Effector memory CD8-positive, alpha-beta T cell (primary cell): ENCODE measurements at regions not wholly inside any gene's neighbourhood (a gene's known extent, or its start where the extent isn't known, plus 50 kb on each side); places are given as distances from the start of the nearest gene placed in this dataset.

Experiments used
- ATAC-seq: fragments of 150-1000 bp; cut with Tn5 transposase; replicated peaks from 2 replicates; pipeline ENCODE4 v1.10.0; 2021; ENCODE audit warnings: mild to moderate bottlenecking, moderate library complexity
- DNase-seq, 3 experiments: peaks; one replicate each; pipeline ENCODE4 v3.0.0; 2021
- H3K27ac Mint-ChIP-seq, 2 donors: one replicate each; pipeline ENCODE4 v1.8.0; 2022; ENCODE audit warnings: mild to moderate bottlenecking in 2 of 2, mixed read lengths in 2 of 2, moderate library complexity in 2 of 2
- H3K27me3 Mint-ChIP-seq, 2 donors: one replicate each; pipeline ENCODE4 v1.8.0; 2022; ENCODE audit warnings: mixed read lengths in 2 of 2
- H3K36me3 Mint-ChIP-seq: one replicate; pipeline ENCODE4 v1.8.0; 2022; ENCODE audit warnings: mild to moderate bottlenecking, moderate library complexity, mixed read lengths; ENCODE audit not compliant: insufficient read depth
- H3K4me1 Mint-ChIP-seq, 2 donors: one replicate each; pipeline ENCODE4 v1.8.0; 2022; ENCODE audit warnings: low read depth in 2 of 2, mixed read lengths in 2 of 2
- H3K4me3 Mint-ChIP-seq, 2 donors: one replicate each; pipeline ENCODE4 v1.8.0; 2022; ENCODE audit warnings: mild to moderate bottlenecking in 2 of 2, mixed read lengths in 2 of 2, moderate library complexity in 2 of 2
- H3K9me3 Mint-ChIP-seq, 2 donors: one replicate each; pipeline ENCODE4 v1.8.0; 2022; ENCODE audit warnings: mixed read lengths in 2 of 2

DNA sequence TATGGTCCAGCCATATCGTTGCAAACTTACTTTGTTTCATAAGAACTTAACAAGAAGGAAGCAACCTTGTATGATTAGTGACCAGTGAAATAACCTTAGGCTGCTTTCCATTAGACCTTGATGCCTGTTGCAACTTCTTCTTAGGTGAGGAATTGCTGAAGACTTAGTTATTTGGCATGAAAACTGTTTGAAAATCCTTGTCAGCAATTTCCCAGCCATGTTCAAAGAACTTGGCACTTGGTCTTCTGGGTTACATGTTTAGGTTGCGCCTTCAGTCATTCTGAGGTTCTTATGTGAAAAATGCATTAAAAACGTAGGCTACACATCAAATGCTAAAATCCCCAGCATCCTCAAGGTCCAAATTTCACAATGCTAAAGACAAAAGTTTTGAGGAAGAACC is 232.0 kb upstream of the CEP162 start:
- ATAC-seq = no peak
- H3K9me3 Mint-ChIP-seq = peaks cover 2 to 16% of the 10 kb centered on the region in 2 donors
- H3K27me3 Mint-ChIP-seq = no peaks in the 10 kb centered on the region
- no peak overlapping the region for H3K27ac Mint-ChIP-seq
- no peaks in the 10 kb centered on the region for H3K4me1 Mint-ChIP-seq
- DNase-seq = no peak
- H3K4me3 Mint-ChIP-seq = no peak overlapping the region
- H3K36me3 Mint-ChIP-seq = no peaks in the 10 kb centered on the region

DNA sequence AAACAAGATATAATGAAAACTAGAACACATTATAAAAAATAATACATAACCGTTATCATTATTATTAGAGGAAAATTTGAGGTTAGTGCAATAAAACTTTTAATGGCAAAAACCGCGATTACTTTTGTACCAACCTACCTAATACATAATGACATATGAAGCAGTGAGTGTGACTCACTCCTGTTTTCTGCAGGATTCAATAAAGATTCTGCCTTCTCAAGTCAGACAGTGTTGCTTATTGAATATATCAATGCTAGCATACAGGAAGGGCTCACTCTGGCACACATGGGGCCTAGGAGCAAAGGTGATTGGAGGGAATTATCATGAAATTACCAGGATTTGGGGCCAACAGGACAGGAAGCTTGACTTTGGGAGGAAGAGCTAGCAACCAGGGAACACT is 230.8 kb upstream of the CEP162 start:
- ATAC-seq (no peak), DNase-seq (no peak)
- H3K27ac Mint-ChIP-seq = no peak overlapping the region
- H3K36me3 Mint-ChIP-seq = no peaks in the 10 kb centered on the region
- peaks cover 2 to 6% of the 10 kb centered on the region in 2 donors for H3K9me3 Mint-ChIP-seq
- H3K27me3 Mint-ChIP-seq = no peaks in the 10 kb centered on the region
- H3K4me1 Mint-ChIP-seq = no peaks in the 10 kb centered on the region
- H3K4me3 Mint-ChIP-seq = no peak overlapping the region

DNA sequence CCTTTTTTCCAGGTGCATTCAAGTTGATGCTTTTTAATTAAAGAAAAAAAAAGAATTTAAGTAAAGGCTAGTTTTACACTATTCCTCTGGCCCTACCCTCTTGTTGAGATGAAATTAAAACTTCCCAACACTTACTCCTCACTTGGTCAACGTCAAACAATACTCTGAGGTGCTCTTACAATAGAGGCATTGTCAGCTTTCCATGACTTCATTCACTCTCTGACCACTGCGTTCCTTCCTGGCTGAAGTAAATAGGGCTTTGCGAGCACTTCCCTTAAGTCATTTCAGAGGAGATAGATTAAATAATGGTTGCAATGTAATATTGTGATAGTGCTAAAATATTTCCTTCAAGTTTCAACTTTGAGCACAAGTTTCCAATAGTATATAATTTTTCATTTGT is 229.8 kb upstream of the CEP162 start:
- no peaks in the 10 kb centered on the region for H3K36me3 Mint-ChIP-seq
- DNase-seq = no peak
- ATAC-seq = no peak

DNA sequence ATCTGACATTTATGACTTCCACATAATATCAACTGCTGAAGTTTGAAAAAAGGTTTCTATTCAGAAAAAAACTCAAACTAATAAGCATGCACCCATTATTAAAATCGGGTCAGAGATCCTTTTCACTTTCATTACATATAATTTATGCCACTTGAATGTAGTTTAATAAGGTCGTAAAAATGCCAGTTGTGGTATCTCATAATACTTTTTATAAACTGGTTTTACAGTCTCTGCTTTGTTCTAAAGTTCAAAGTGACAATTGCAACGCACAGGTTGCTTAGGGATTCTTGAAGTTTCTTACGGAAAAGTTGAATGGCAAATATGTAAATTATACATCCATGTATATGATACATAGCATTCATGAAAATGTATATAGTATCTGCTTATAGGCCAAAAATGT is 229.4 kb upstream of the CEP162 start:
- Mint-ChIP-seq H3K27me3 (no peaks in the 10 kb centered on the region), H3K4me1 (no peaks in the 10 kb centered on the region), H3K36me3 (no peaks in the 10 kb centered on the region), H3K27ac (no peak overlapping the region), H3K4me3 (no peak overlapping the region), H3K9me3 (peaks cover 0 to 3% of the 10 kb centered on the region in 2 donors)
- ATAC-seq (no peak), DNase-seq (no peak)

More for the DNA sequence above, 229.8 kb upstream of the CEP162 start:
- Mint-ChIP-seq H3K9me3 (peaks cover 0 to 3% of the 10 kb centered on the region in 2 donors), H3K27ac (no peak overlapping the region), H3K27me3 (no peaks in the 10 kb centered on the region), H3K4me1 (no peaks in the 10 kb centered on the region), H3K4me3 (no peak overlapping the region)

DNA sequence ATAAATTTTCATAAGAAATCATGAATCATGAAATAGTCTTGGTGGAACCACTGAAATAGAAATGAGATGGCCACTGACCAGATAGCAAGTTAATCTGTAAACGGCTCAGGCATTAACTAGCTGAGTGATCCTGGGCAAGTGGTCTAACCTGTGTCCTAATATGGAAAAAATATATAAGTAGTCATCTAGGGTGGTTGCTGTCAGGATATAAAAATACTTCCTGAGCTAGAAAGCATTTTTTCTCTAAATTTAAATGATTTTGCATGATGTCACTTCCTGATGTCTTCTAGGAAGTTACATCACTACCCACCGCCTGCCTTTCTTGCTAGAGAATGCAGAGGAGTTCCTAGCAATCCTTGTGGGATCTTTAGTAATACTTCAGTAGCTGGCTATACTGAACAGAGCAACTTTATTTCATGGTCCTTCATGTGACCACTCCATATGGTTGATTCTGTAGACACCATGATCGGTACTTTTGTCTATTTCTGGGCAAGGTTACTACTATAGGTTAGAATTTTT is 228.1 kb upstream of the CEP162 start:
- Mint-ChIP-seq H3K9me3 (peaks cover 0 to 3% of the 10 kb centered on the region in 2 donors), H3K27me3 (no peaks in the 10 kb centered on the region), H3K4me3 (no peak overlapping the region), H3K4me1 (no peaks in the 10 kb centered on the region), H3K36me3 (no peaks in the 10 kb centered on the region), H3K27ac (no peak overlapping the region)
- ATAC-seq (no peak), DNase-seq (no peak)

DNA sequence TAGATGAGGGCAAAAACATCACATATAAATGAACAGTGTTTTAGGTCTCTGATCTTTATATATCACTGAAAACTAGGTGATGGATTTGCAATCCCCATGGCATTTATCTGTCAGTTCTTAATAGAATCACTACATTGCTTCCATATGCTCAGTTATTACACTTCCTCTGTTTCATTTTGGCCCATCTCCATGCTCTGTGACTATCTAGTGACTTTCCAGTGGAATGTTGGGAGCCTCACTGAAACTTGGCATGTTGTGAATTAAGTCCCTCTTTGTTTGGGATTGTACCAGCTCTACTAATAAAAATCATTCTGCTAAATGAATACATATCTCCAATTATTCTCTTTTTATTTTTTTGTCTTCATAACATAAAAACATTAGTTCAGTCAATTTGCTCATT is 226.1 kb upstream of the CEP162 start:
- no peak overlapping the region for H3K4me3 Mint-ChIP-seq
- no peak overlapping the region for H3K27ac Mint-ChIP-seq
- ATAC-seq = no peak
- H3K4me1 Mint-ChIP-seq = no peaks in the 10 kb centered on the region
- H3K9me3 Mint-ChIP-seq = peaks cover 0 to 3% of the 10 kb centered on the region in 2 donors
- no peaks in the 10 kb centered on the region for H3K27me3 Mint-ChIP-seq
- no peaks in the 10 kb centered on the region for H3K36me3 Mint-ChIP-seq
- no peak for DNase-seq

DNA sequence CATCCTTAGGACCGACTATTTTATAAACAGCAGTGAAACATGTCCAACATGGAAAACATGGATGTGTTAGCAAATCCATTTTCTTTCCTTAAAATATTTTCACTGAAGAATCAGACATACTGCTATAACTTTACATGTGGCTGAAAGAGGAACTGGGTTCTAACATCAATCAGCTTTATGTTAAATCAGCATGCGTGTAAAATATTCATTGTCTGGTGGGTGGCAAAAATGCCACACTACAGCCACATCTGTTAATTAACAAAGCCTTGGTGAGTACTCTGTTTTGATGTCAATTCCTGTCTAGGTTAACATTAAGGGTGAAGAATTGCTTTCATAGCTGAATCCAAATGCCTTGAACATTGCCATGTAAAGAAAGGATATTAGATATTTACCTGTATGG is 222.6 kb upstream of the CEP162 start:
- Mint-ChIP-seq H3K27me3 (no peaks in the 10 kb centered on the region), H3K9me3 (peaks cover 0 to 1% of the 10 kb centered on the region in 2 donors), H3K36me3 (no peaks in the 10 kb centered on the region), H3K4me3 (no peak overlapping the region), H3K4me1 (no peaks in the 10 kb centered on the region), H3K27ac (no peak overlapping the region)
- ATAC-seq (no peak), DNase-seq (no peak)

DNA sequence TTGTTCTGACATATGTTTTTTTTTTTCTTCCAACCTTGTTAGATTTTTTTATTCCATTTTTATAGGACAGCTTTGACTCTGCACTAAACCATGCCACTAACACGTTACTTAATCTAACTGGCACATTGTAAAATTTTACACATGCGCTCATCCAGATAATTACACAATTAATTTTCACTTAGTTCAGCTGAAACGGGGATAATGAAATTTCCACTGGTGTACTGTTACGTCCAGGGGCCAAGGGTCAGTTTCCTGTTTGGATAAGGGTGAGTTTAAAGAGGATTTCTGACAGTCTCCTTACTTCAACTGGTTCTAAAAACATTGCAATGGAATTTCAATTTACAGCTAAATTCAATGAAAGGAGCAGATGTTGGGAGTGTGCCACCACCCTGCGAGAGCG is 221.8 kb upstream of the CEP162 start:
- H3K27me3 Mint-ChIP-seq = no peaks in the 10 kb centered on the region
- ATAC-seq (no peak), DNase-seq (no peak)
- no peaks in the 10 kb centered on the region for H3K36me3 Mint-ChIP-seq
- peaks cover 0 to 1% of the 10 kb centered on the region in 2 donors for H3K9me3 Mint-ChIP-seq
- no peaks in the 10 kb centered on the region for H3K4me1 Mint-ChIP-seq
- no peak overlapping the region for H3K27ac Mint-ChIP-seq
- H3K4me3 Mint-ChIP-seq = no peak overlapping the region

DNA sequence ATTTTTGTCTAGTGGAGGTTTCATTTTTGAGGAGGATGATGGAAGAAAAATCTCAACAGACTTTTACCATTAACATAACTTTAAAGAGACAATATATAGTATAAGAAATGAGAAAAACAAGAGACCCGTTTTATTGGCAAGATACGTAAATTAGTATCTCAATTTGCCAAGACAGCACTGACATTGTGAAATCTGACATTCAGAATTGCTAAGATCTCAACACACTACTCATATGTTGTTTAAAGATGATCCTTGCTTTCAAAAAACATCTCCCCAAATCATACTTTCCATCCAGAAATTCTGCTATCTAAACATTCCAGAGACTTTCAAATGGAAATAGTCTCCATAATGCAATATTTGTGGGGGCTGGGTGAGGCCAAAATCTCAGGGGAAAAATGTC is 220.9 kb upstream of the CEP162 start:
- H3K27me3 Mint-ChIP-seq = no peaks in the 10 kb centered on the region
- no peak overlapping the region for H3K27ac Mint-ChIP-seq
- no peak overlapping the region for H3K4me3 Mint-ChIP-seq
- ATAC-seq (no peak), DNase-seq (no peak)
- peaks cover 0 to 1% of the 10 kb centered on the region in 2 donors for H3K9me3 Mint-ChIP-seq
- no peaks in the 10 kb centered on the region for H3K4me1 Mint-ChIP-seq
- no peaks in the 10 kb centered on the region for H3K36me3 Mint-ChIP-seq

DNA sequence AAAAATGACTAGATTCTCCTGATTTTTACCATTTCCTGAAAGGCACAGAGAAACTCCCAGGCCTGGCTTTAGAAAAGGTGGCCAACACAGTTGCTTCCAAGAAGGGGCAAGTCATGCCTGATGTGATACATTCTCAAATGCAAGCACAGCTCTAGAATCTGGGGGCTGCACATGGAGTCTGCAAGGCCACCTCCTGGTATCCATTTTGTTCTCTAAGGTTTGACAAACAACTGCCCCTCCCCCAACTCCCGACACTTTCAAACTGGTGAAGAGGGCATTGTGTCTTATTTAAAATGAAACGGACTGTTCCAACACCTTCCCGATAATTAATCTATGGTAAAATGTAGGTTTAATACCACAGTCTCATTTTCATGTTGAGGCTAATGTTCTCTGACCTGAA is 220.2 kb upstream of the CEP162 start:
- ATAC-seq = no peak
- Mint-ChIP-seq H3K9me3 (peaks cover 0 to 2% of the 10 kb centered on the region in 2 donors), H3K27me3 (no peaks in the 10 kb centered on the region), H3K4me3 (no peak overlapping the region), H3K27ac (no peak overlapping the region), H3K36me3 (no peaks in the 10 kb centered on the region), H3K4me1 (no peaks in the 10 kb centered on the region)
- no peak for DNase-seq

DNA sequence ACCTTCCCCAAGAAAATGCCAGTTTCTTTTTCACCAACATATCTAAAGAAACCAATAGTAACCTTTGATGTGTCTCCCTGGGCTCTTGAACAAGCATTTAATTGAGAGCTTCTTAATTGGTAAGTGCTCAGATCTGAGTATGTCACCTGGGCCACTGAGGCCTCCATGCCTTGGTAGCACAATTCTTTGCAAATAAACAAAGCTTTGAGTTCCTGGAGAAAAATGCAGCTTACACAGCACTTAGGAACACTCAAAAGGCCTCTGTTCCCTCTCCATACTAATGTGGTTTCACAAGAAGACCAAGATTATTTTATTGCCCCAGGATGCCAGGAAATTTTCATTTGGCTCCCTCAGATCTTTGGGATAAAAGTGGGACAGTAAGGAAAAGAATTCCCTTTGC is 217.6 kb upstream of the CEP162 start:
- H3K4me1 Mint-ChIP-seq = no peaks in the 10 kb centered on the region
- no peak overlapping the region for H3K27ac Mint-ChIP-seq
- ATAC-seq (no peak), DNase-seq (no peak)
- no peaks in the 10 kb centered on the region for H3K27me3 Mint-ChIP-seq
- H3K4me3 Mint-ChIP-seq = no peak overlapping the region
- H3K36me3 Mint-ChIP-seq = no peaks in the 10 kb centered on the region
- H3K9me3 Mint-ChIP-seq = peaks cover 0 to 5% of the 10 kb centered on the region in 2 donors

DNA sequence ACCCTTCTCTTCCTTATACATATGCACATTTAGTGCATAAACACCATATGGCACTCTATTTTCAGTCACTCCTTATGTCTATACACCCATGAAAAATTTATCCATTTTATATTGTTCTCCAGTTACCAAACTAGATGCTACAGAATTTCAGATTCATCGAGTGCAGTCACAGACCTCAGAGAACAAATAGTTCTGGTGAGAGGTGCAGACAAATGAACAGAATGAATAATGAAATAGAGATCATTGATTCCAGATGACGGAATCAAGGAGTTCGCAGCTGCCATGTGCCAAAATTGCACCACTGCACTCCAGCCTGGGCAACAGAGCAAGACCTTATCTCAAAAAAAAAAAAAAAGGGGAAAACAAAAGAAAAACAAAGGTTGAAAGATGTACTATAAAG is 214.8 kb upstream of the CEP162 start:
- Mint-ChIP-seq H3K4me1 (no peaks in the 10 kb centered on the region), H3K9me3 (peaks cover 0 to 5% of the 10 kb centered on the region in 2 donors), H3K27me3 (no peaks in the 10 kb centered on the region), H3K36me3 (no peaks in the 10 kb centered on the region), H3K4me3 (no peak overlapping the region), H3K27ac (no peak overlapping the region)
- DNase-seq = no peak
- ATAC-seq = no peak

DNA sequence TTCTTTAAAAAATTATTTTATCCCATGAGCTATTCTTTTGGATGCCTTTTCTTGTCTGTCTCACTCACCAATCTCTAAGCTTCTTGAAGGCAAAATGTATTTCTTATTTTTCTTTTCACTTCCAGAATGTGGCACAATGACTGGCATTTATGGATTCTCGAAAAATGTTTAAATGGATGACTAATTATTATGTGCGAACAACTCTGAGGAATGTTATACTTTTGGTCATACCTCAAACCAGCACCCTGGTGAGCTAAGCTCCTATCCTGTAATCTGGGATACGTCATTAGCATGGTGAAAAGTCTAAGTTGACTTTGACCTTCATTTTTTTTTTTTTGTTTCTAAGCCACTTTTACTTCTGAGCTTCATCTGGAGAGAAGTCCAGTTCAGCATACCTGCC is 214.0 kb upstream of the CEP162 start:
- no peaks in the 10 kb centered on the region for H3K27me3 Mint-ChIP-seq
- DNase-seq (no peak), ATAC-seq (no peak)
- H3K4me3 Mint-ChIP-seq = no peak overlapping the region
- no peak overlapping the region for H3K27ac Mint-ChIP-seq
- H3K36me3 Mint-ChIP-seq = no peaks in the 10 kb centered on the region
- no peaks in the 10 kb centered on the region for H3K4me1 Mint-ChIP-seq
- H3K9me3 Mint-ChIP-seq = peaks cover 0 to 5% of the 10 kb centered on the region in 2 donors

DNA sequence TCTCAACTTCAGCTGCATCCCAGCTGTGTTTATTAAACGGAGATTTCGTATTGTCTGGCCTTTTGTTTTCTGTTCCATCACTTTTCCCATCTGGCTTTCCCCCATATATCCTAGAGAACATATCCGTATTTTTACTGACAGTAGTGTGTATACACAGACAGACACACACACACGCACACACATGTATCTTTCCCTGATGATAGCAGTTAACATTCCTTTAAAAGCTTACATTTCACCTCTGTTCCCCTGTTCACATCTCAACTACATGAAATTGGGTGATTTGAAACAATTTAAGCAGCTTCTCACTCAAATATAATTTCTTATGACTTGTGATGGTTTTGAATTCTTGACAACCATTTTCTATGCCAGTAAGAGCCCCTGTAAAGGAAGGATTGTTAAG is 207.1 kb upstream of the CEP162 start:
- Mint-ChIP-seq H3K4me1 (no peaks in the 10 kb centered on the region), H3K4me3 (no peak overlapping the region), H3K36me3 (no peaks in the 10 kb centered on the region), H3K9me3 (peaks cover 6 to 11% of the 10 kb centered on the region in 2 donors), H3K27me3 (no peaks in the 10 kb centered on the region), H3K27ac (no peak overlapping the region)
- DNase-seq (no peak), ATAC-seq (no peak)

DNA sequence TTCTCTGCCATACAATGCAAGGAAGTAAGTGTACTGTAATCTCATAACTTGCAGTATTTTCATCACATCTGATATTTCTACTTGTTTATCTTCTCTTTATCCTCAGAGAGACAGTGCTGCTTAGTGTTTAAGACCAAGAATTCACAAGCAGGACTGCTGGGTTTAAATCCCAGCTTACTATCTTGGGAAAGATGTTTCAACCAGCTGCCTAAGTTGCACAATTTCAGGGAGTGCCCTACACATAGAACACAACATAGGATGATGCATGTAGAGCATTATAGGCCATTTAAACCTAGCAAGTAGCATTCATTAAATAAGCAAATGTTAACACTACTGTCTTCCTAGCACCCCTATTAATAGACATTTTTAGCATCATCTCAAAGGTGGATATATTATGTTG is 205.2 kb upstream of the CEP162 start:
- Mint-ChIP-seq H3K4me3 (peak overlapping the region in 1 of 2 donors; percentile 7), H3K27me3 (no peaks in the 10 kb centered on the region), H3K27ac (no peak overlapping the region), H3K36me3 (no peaks in the 10 kb centered on the region), H3K4me1 (no peaks in the 10 kb centered on the region), H3K9me3 (peaks cover 6 to 11% of the 10 kb centered on the region in 2 donors)
- DNase-seq (no peak), ATAC-seq (no peak)
